ENCODE measurements at regions not wholly inside any gene's neighbourhood (a gene's known extent, or its start where the extent isn't known, plus 50 kb on each side); places are given as distances from the start of the nearest gene placed in this dataset.

GRCh38 chr1:83109692-83110091, 889.2 kb downstream of the TTLL7 start:
- POLR2A ChIA-PET: no interaction called here
- Mint-ChIP-seq H3K27ac (no peak overlapping the region), H3K4me1 (ENCODE audit: low read depth) (no peaks in the 10 kb centered on the region), H3K27me3 (no peaks in the 10 kb centered on the region), H3K36me3 (ENCODE audit: low read depth) (no peaks in the 10 kb centered on the region), H3K9me3 (no peaks in the 10 kb centered on the region), H3K4me3 (no peak overlapping the region)
- H3K9me3 ChIP-seq (ENCODE audit: control insufficient read depth in 1 of 2, insufficient read depth in 1 of 2, low read length in 2 of 2): peaks cover 0 to 3% of the 10 kb centered on the region in 2 experiments
- ATAC-seq (ENCODE audit: poor library complexity) (no peak), DNase-seq (no peak)
- H3K27ac ChIP-seq (ENCODE audit: low read depth in 1 of 2, low read length in 2 of 2): no peak overlapping the region
- no peaks in the 10 kb centered on the region for H3K27me3 ChIP-seq (ENCODE audit: control insufficient read depth in 1 of 2, insufficient read depth in 2 of 2, low read length in 2 of 2)
- no peaks in the 10 kb centered on the region for H3K36me3 ChIP-seq (ENCODE audit: insufficient read depth, low read length)
- no peaks in the 10 kb centered on the region for H3K4me1 ChIP-seq (ENCODE audit: insufficient read depth, low read length)
- TF ChIP-seq, protein P1, sequence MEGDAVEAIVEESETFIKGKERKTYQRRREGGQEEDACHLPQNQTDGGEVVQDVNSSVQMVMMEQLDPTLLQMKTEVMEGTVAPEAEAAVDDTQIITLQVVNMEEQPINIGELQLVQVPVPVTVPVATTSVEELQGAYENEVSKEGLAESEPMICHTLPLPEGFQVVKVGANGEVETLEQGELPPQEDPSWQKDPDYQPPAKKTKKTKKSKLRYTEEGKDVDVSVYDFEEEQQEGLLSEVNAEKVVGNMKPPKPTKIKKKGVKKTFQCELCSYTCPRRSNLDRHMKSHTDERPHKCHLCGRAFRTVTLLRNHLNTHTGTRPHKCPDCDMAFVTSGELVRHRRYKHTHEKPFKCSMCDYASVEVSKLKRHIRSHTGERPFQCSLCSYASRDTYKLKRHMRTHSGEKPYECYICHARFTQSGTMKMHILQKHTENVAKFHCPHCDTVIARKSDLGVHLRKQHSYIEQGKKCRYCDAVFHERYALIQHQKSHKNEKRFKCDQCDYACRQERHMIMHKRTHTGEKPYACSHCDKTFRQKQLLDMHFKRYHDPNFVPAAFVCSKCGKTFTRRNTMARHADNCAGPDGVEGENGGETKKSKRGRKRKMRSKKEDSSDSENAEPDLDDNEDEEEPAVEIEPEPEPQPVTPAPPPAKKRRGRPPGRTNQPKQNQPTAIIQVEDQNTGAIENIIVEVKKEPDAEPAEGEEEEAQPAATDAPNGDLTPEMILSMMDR (IDR thresholded peaks at IDR 0.05): no peak
- no peak overlapping the region for H3K4me3 ChIP-seq (ENCODE audit: low read length)
- intact Hi-C loops (cut with DNase I, micrococcal nuclease): no loop called here
- CTCF ChIA-PET: no interaction called here

DNA sequence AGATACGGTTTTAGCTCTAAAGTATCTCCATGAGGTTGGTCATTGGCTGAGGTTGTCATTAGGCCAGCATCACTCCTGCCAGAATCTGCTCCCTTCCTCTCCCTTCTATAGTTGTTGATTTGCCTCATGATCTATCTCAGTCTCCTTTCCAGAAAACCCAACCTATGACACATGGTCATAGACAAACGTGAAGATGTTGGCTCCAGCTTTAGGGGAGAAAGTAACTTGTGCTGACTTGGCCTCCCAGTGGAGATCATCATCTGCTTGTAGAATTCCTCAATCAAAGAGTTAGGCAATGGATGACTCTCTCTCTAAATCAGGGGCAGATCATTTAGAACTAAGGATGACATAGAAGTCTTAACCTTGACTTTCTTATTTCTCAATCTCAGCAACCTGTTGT, 894.4 kb downstream of the TTLL7 start:
- H3K4me3 ChIP-seq (ENCODE audit: low read length): no peak overlapping the region
- H3K27me3 Mint-ChIP-seq: no peaks in the 10 kb centered on the region

GRCh38 chr1:83103341-83103740, 895.6 kb downstream of the TTLL7 start:
- Histone ChIP-seq H3K36me3 (ENCODE audit: insufficient read depth, low read length) (no peaks in the 10 kb centered on the region), H3K4me1 (ENCODE audit: insufficient read depth, low read length) (no peaks in the 10 kb centered on the region), H3K9me3 (ENCODE audit: control insufficient read depth in 1 of 2, insufficient read depth in 1 of 2, low read length in 2 of 2) (peaks cover 0 to 3% of the 10 kb centered on the region in 2 experiments), H3K27ac (ENCODE audit: low read depth in 1 of 2, low read length in 2 of 2) (no peak overlapping the region), H3K27me3 (ENCODE audit: control insufficient read depth in 1 of 2, insufficient read depth in 2 of 2, low read length in 2 of 2) (no peaks in the 10 kb centered on the region), H3K4me3 (ENCODE audit: low read length) (no peak overlapping the region)
- DNase-seq (no peak), ATAC-seq (ENCODE audit: poor library complexity) (no peak)
- no peaks in the 10 kb centered on the region for H3K36me3 Mint-ChIP-seq (ENCODE audit: low read depth)
- no peaks in the 10 kb centered on the region for H3K9me3 Mint-ChIP-seq
- H3K27ac Mint-ChIP-seq: no peak overlapping the region
- ChIA-PET CTCF (no interaction called here), POLR2A (no interaction called here)
- TF ChIP-seq, protein P1 (IDR thresholded peaks at IDR 0.05): no peak
- H3K27me3 Mint-ChIP-seq: no peaks in the 10 kb centered on the region
- no peak overlapping the region for H3K4me3 Mint-ChIP-seq
- no peaks in the 10 kb centered on the region for H3K4me1 Mint-ChIP-seq (ENCODE audit: low read depth)
- intact Hi-C loops (cut with DNase I, micrococcal nuclease): no loop called here

More for the DNA sequence above, 894.4 kb downstream of the TTLL7 start:
- Mint-ChIP-seq H3K9me3 (no peaks in the 10 kb centered on the region), H3K4me3 (no peak overlapping the region), H3K4me1 (ENCODE audit: low read depth) (no peaks in the 10 kb centered on the region), H3K36me3 (ENCODE audit: low read depth) (no peaks in the 10 kb centered on the region), H3K27ac (no peak overlapping the region)
- no peaks in the 10 kb centered on the region for H3K4me1 ChIP-seq (ENCODE audit: insufficient read depth, low read length)
- CTCF ChIA-PET: no interaction called here
- POLR2A ChIA-PET: no interaction called here
- intact Hi-C loops (cut with DNase I, micrococcal nuclease): no loop called here
- H3K27ac ChIP-seq (ENCODE audit: low read depth in 1 of 2, low read length in 2 of 2): no peak overlapping the region
- TF ChIP-seq, protein P1 (IDR thresholded peaks at IDR 0.05): no peak
- H3K27me3 ChIP-seq (ENCODE audit: control insufficient read depth in 1 of 2, insufficient read depth in 2 of 2, low read length in 2 of 2): no peaks in the 10 kb centered on the region
- DNase-seq (no peak), ATAC-seq (ENCODE audit: poor library complexity) (no peak)
- no peaks in the 10 kb centered on the region for H3K36me3 ChIP-seq (ENCODE audit: insufficient read depth, low read length)
- H3K9me3 ChIP-seq (ENCODE audit: control insufficient read depth in 1 of 2, insufficient read depth in 1 of 2, low read length in 2 of 2): peaks cover 0 to 3% of the 10 kb centered on the region in 2 experiments
